ENCODE measurements at regions not wholly inside any gene's neighbourhood (a gene's known extent, or its start where the extent isn't known, plus 50 kb on each side); places are given as distances from the start of the nearest gene placed in this dataset.

- Histone ChIP-seq H3K36me3 (ENCODE audit: control insufficient read depth, insufficient read depth, low read length) (no peaks in the 10 kb centered on the region), H3K4me3 (replicated peaks; ENCODE audit: low read depth, low read length) (no peak overlapping the region), H3K27me3 (replicated peaks; ENCODE audit: control insufficient read depth, insufficient read depth, low read length) (no peaks in the 10 kb centered on the region)
- peak; percentile 61 for DNase-seq (ENCODE audit: extremely low read depth, insufficient read length)
- TF ChIP-seq CTCF (IDR thresholded peaks at IDR 0.05; ENCODE audit: insufficient read depth, low read length, poor library complexity, severe bottlenecking) = peak; percentile 76
Measured at GRCh38 chr20:43840382-43841070, 74.1 kb upstream of the TOX2 start.

GRCh38 chr20:43839793-43840199, 74.9 kb upstream of the TOX2 start:
- TF ChIP-seq CTCF (IDR thresholded peaks at IDR 0.05; ENCODE audit: insufficient read depth, low read length, poor library complexity, severe bottlenecking) = no peak
- no peaks in the 10 kb centered on the region for H3K27me3 ChIP-seq (replicated peaks; ENCODE audit: control insufficient read depth, insufficient read depth, low read length)
- no peaks in the 10 kb centered on the region for H3K36me3 ChIP-seq (ENCODE audit: control insufficient read depth, insufficient read depth, low read length)
- peak; percentile 54 for DNase-seq (ENCODE audit: extremely low read depth, insufficient read length)
- no peak overlapping the region for H3K4me3 ChIP-seq (replicated peaks; ENCODE audit: low read depth, low read length)

GRCh38 chr20:43838703-43839060, 76.0 kb upstream of the TOX2 start:
- DNase-seq (ENCODE audit: extremely low read depth, insufficient read length) = no peak
- Histone ChIP-seq H3K27me3 (replicated peaks; ENCODE audit: control insufficient read depth, insufficient read depth, low read length) (no peaks in the 10 kb centered on the region), H3K36me3 (ENCODE audit: control insufficient read depth, insufficient read depth, low read length) (no peaks in the 10 kb centered on the region), H3K4me3 (replicated peaks; ENCODE audit: low read depth, low read length) (no peak overlapping the region)
- TF ChIP-seq CTCF (IDR thresholded peaks at IDR 0.05; ENCODE audit: insufficient read depth, low read length, poor library complexity, severe bottlenecking) = no peak

- no peak overlapping the region for H3K4me3 ChIP-seq (replicated peaks; ENCODE audit: low read depth, low read length)
- no peak for DNase-seq (ENCODE audit: extremely low read depth, insufficient read length)
- TF ChIP-seq CTCF (IDR thresholded peaks at IDR 0.05; ENCODE audit: insufficient read depth, low read length, poor library complexity, severe bottlenecking) = no peak
- H3K27me3 ChIP-seq (replicated peaks; ENCODE audit: control insufficient read depth, insufficient read depth, low read length) = no peaks in the 10 kb centered on the region
- no peaks in the 10 kb centered on the region for H3K36me3 ChIP-seq (ENCODE audit: control insufficient read depth, insufficient read depth, low read length)
Measured at GRCh38 chr20:43837856-43838702, 76.6 kb upstream of the TOX2 start.

- Histone ChIP-seq H3K27me3 (replicated peaks; ENCODE audit: control insufficient read depth, insufficient read depth, low read length) (no peaks in the 10 kb centered on the region), H3K36me3 (ENCODE audit: control insufficient read depth, insufficient read depth, low read length) (no peaks in the 10 kb centered on the region), H3K4me3 (replicated peaks; ENCODE audit: low read depth, low read length) (no peak overlapping the region)
- TF ChIP-seq CTCF (IDR thresholded peaks at IDR 0.05; ENCODE audit: insufficient read depth, low read length, poor library complexity, severe bottlenecking) = no peak
- no peak for DNase-seq (ENCODE audit: extremely low read depth, insufficient read length)
Measured at GRCh38 chr20:43836790-43837189, 77.9 kb upstream of the TOX2 start.

All from GM06990 (cell line).